A549 (cell line): ENCODE measurements at regions not wholly inside any gene's neighbourhood (a gene's known extent, or its start where the extent isn't known, plus 50 kb on each side); places are given as distances from the start of the nearest gene placed in this dataset.

Experiments used
- ATAC-seq, 2 experiments: fragments of 200-7000 bp in 1 of 2; fragments of >200 bp in 1 of 2; cut with Nextera tagmentation in 1 of 2; cut with Tn5 transposase in 1 of 2; 3 replicates each; pipeline versions ENCODE4 v1.8.0 to v1.9.1; 2018 to 2020; ENCODE audit warnings: mild to moderate bottlenecking in 1 of 2, moderate library complexity in 1 of 2
- CTCF ChIA-PET: fragments of 300-600 bp; sonication (Branson Sonifier 250); formaldehyde crosslinking; extraction: SDS; loops from one replicate; lab custom pipeline; 2021; ENCODE audit warnings: antibody characterized with exemption, inconsistent platforms; lab: Yijun Ruan, JAX
- POLR2A ChIA-PET: fragments of 350-600 bp; formaldehyde crosslinking; extraction: SDS; loops from one replicate; lab custom pipeline; 2021; ENCODE audit warnings: antibody characterized with exemption, inconsistent platforms; lab: Yijun Ruan, JAX
- DNase-seq, 2 experiments: peaks; one replicate each; pipeline versions ENCODE4 v3.0.0 to v3.0.0-alpha.2; 2011 to 2016; ENCODE audit warnings: low read depth in 1 of 2, low spot score in 1 of 2
- FAIRE-seq: peaks from 2 replicates; lab custom pipeline; 2011; peaks lifted over from hg19 to GRCh38; lab: Jason Lieb, UNC
- H3K27ac ChIP-seq, 2 experiments: fragments of >200 bp; sonication (Bioruptor Twin); formaldehyde crosslinking; 3 replicates each; pipeline ENCODE4 v1.5.1; 2016 to 2017
- H3K4me1 ChIP-seq: fragments of >200 bp; sonication (Bioruptor Twin); formaldehyde crosslinking; 3 replicates; pipeline ENCODE4 v1.6.1; 2016
- H3K4me2 ChIP-seq: fragments of >200 bp; sonication (Bioruptor Twin); formaldehyde crosslinking; 3 replicates; pipeline ENCODE4 v1.6.1; 2016
- H3K4me3 ChIP-seq: fragments of >200 bp; sonication (Bioruptor Twin); formaldehyde crosslinking; 3 replicates; pipeline ENCODE4 v1.5.1; 2016
- H3K9me3 ChIP-seq: fragments of >200 bp; sonication (Bioruptor Twin); formaldehyde crosslinking; 3 replicates; pipeline ENCODE4 v1.6.1; 2016
- CBX8 ChIP-seq: fragments of 200-600 bp; sonication (generic); IDR thresholded peaks from 2 replicates; pipeline ENCODE4 v1.6.1; 2016
- EHF ChIP-seq: fragments of 250-450 bp; sonication (Bioruptor Pico); IDR thresholded peaks from 2 replicates; pipeline ENCODE4 v1.5.0; 2020; ENCODE audit warnings: mild to moderate bottlenecking
- FOSB ChIP-seq: fragments of 250-450 bp; sonication (Bioruptor Pico); IDR thresholded peaks from 2 replicates; pipeline ENCODE4 v1.5.0; 2020; ENCODE audit warnings: mild to moderate bottlenecking, moderate library complexity
- HES2 ChIP-seq: fragments of >200 bp; sonication (Bioruptor Twin); formaldehyde crosslinking; IDR thresholded peaks from 2 replicates; pipeline ENCODE4 v1.6.1; 2016
- HEYL ChIP-seq: fragments of 250-450 bp; sonication (Bioruptor Pico); IDR thresholded peaks from 2 replicates; pipeline ENCODE4 v1.8.0; 2021; ENCODE audit warnings: mild to moderate bottlenecking, moderate library complexity
- HOXB13 ChIP-seq: fragments of 250-450 bp; sonication (Bioruptor Pico); IDR thresholded peaks from 2 replicates; pipeline ENCODE4 v1.5.0; 2020; ENCODE audit warnings: low read depth, mild to moderate bottlenecking, moderate library complexity
- KDM5A ChIP-seq: fragments of 200-600 bp; sonication (generic); IDR thresholded peaks from 2 replicates; pipeline ENCODE4 v1.6.1; 2016; ENCODE audit warnings: antibody characterized with exemption, mild to moderate bottlenecking
- MAFK ChIP-seq: fragments of 450-650 bp; IDR thresholded peaks from 2 replicates; pipeline ENCODE4 v1.6.1; 2014; ENCODE audit not compliant: partially characterized antibody
- MYC ChIP-seq: IDR thresholded peaks from 2 replicates; pipeline ENCODE4 v1.6.1; 2012; ENCODE audit warnings: mild to moderate bottlenecking, inconsistent platforms, low read length, improper control_type of control experiment, borderline replicate concordance
- PBX3 ChIP-seq: IDR thresholded peaks from 2 replicates; pipeline ENCODE4 v1.6.1; 2012
- RAD21 ChIP-seq, 2 experiments: fragments of >200 bp in 1 of 2; sonication (Bioruptor Twin) in 1 of 2; formaldehyde crosslinking in 1 of 2; IDR thresholded peaks in 1 of 2; conservative IDR thresholded peaks in 1 of 2; 2 replicates in 1 of 2; 3 replicates in 1 of 2; pipeline ENCODE4 v1.6.1; 2012 to 2018; ENCODE audit warnings: inconsistent platforms in 1 of 2
- SMC3 ChIP-seq: fragments of >200 bp; sonication (Bioruptor Twin); formaldehyde crosslinking; IDR thresholded peaks from 3 replicates; pipeline ENCODE4 v1.6.1; 2018; ENCODE audit warnings: inconsistent platforms
- USF2 ChIP-seq: fragments of 450-650 bp; IDR thresholded peaks from 2 replicates; pipeline ENCODE4 v1.6.1; 2014; ENCODE audit warnings: antibody characterized with exemption
- ZC3H11A ChIP-seq: fragments of 450-650 bp; IDR thresholded peaks from 2 replicates; pipeline ENCODE4 v1.6.1; 2014; ENCODE audit warnings: antibody characterized with exemption, mild to moderate bottlenecking
- WGBS: methylation state at CpG from one replicate; pipeline ENCODE4 v1.1.6; 2017; ENCODE audit errors: missing lambda C conversion rate; 5-methylcytosine and 5-hydroxymethylcytosine counted together
- TF ChIP-seq, protein P1 (sequence below): fragments of 250-450 bp; sonication (Bioruptor Pico); IDR thresholded peaks from 2 replicates; pipeline ENCODE4 v1.5.0; 2021; ENCODE audit warnings: mild to moderate bottlenecking, moderate library complexity, borderline replicate concordance
- TF ChIP-seq, protein P2 (sequence below): fragments of >200 bp; sonication (Bioruptor Twin); formaldehyde crosslinking; IDR thresholded peaks from 3 replicates; pipeline ENCODE4 v1.6.1; 2016

- no peak overlapping the region for H3K4me2 ChIP-seq
- WGBS: 12% methylated on average over 2 of the region's 2 CpGs
- FAIRE-seq (no peak), DNase-seq (no peak), ATAC-seq (no peak)
- TF ChIP-seq USF2: no peak
- no peak for TF ChIP-seq CBX8
- TF ChIP-seq MAFK: no peak
- no peak for TF ChIP-seq HEYL (CRISPR knock-in tag)
- TF ChIP-seq, protein P1, sequence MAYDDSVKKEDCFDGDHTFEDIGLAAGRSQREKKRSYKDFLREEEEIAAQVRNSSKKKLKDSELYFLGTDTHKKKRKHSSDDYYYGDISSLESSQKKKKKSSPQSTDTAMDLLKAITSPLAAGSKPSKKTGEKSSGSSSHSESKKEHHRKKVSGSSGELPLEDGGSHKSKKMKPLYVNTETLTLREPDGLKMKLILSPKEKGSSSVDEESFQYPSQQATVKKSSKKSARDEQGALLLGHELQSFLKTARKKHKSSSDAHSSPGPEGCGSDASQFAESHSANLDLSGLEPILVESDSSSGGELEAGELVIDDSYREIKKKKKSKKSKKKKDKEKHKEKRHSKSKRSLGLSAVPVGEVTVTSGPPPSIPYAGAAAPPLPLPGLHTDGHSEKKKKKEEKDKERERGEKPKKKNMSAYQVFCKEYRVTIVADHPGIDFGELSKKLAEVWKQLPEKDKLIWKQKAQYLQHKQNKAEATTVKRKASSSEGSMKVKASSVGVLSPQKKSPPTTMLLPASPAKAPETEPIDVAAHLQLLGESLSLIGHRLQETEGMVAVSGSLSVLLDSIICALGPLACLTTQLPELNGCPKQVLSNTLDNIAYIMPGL (CRISPR knock-in tag): no peak
- no peak for TF ChIP-seq SMC3
- TF ChIP-seq HES2: no peak
- TF ChIP-seq HOXB13 (CRISPR knock-in tag): no peak
- TF ChIP-seq, protein P2, sequence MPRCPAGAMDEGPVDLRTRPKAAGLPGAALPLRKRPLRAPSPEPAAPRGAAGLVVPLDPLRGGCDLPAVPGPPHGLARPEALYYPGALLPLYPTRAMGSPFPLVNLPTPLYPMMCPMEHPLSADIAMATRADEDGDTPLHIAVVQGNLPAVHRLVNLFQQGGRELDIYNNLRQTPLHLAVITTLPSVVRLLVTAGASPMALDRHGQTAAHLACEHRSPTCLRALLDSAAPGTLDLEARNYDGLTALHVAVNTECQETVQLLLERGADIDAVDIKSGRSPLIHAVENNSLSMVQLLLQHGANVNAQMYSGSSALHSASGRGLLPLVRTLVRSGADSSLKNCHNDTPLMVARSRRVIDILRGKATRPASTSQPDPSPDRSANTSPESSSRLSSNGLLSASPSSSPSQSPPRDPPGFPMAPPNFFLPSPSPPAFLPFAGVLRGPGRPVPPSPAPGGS: no peak
- no peaks in the 10 kb centered on the region for H3K9me3 ChIP-seq
- H3K27ac ChIP-seq: no peak overlapping the region
- POLR2A ChIA-PET: no interaction called here
- CTCF ChIA-PET: no interaction called here
- H3K4me3 ChIP-seq: no peak overlapping the region
- no peaks in the 10 kb centered on the region for H3K4me1 ChIP-seq
Observed at GRCh38 chr3:159540882-159541495, 447.6 kb upstream of the IL12A start.

- WGBS: 2% methylated on average over 3 of the region's 3 CpGs
- no peak overlapping the region for H3K4me2 ChIP-seq
- H3K9me3 ChIP-seq: no peaks in the 10 kb centered on the region
- no peak overlapping the region for H3K27ac ChIP-seq
- no peak overlapping the region for H3K4me3 ChIP-seq
- ChIA-PET POLR2A (no interaction called here), CTCF (no interaction called here)
- FAIRE-seq (no peak), ATAC-seq (no peak), DNase-seq (no peak)
- TF ChIP-seq, protein P1 (CRISPR knock-in tag): no peak
- TF ChIP-seq ZC3H11A (no peak), HOXB13 (CRISPR knock-in tag) (no peak), RAD21 (conservative IDR thresholded peaks at IDR 0.05 in 1 of 2, IDR thresholded peaks at IDR 0.05 in 1 of 2) (no peak), MYC (no peak), PBX3 (no peak), MAFK (no peak), EHF (CRISPR knock-in tag) (no peak), FOSB (no peak), KDM5A (no peak)
- H3K4me1 ChIP-seq: no peaks in the 10 kb centered on the region
Observed at GRCh38 chr3:159548675-159549335, 439.8 kb upstream of the IL12A start.
